HEK293 (cell line): ENCODE measurements at regions not wholly inside any gene's neighbourhood (a gene's known extent, or its start where the extent isn't known, plus 50 kb on each side); places are given as distances from the start of the nearest gene placed in this dataset.

Source experiments
- CTCF ChIA-PET: fragments of 350-600 bp; formaldehyde crosslinking; extraction: SDS; loops from one replicate; lab custom pipeline; 2021; ENCODE audit warnings: antibody characterized with exemption; lab: Yijun Ruan, JAX
- POLR2A ChIA-PET: fragments of 300-600 bp; formaldehyde crosslinking; extraction: SDS; loops from one replicate; lab custom pipeline; 2020; ENCODE audit warnings: antibody characterized with exemption, inconsistent platforms; lab: Yijun Ruan, JAX
- H3K27ac ChIP-seq: fragments of 200-500 bp; sonication (Bioruptor generic); 2 replicates; pipeline ENCODE4 v1.5.1; 2014; ENCODE audit warnings: low read depth, low read length, control low read depth, inconsistent platforms; ENCODE audit errors: extremely low read depth
- H3K36me3 ChIP-seq, 2 experiments: fragments of 200-500 bp in 1 of 2; sonication (Bioruptor generic) in 1 of 2; 1 replicate in 1 of 2; 2 replicates in 1 of 2; pipeline ENCODE4 v1.5.1; 2014 to 2017; ENCODE audit warnings: inconsistent platforms in 2 of 2, low read length in 2 of 2; ENCODE audit not compliant: control insufficient read depth in 2 of 2, insufficient read depth in 1 of 2
- H3K4me1 ChIP-seq: fragments of 200-500 bp; sonication (Bioruptor generic); 2 replicates; pipeline ENCODE4 v1.5.1; 2014; ENCODE audit warnings: mild to moderate bottlenecking, low read length, inconsistent platforms; ENCODE audit not compliant: control insufficient read depth, insufficient read depth
- H3K4me3 ChIP-seq: 2 replicates; pipeline ENCODE4 v1.5.1; 2011; ENCODE audit warnings: low read depth, mild to moderate bottlenecking, control low read depth, low read length, moderate library complexity
- H3K9me3 ChIP-seq: fragments of 200-500 bp; sonication (Bioruptor generic); 2 replicates; pipeline ENCODE4 v1.5.1; 2014; ENCODE audit warnings: low read depth, low read length, inconsistent platforms; ENCODE audit not compliant: control insufficient read depth, insufficient read depth
- HOXD13 ChIP-seq: sonication (generic); formaldehyde crosslinking; IDR thresholded peaks from 2 replicates; pipeline ENCODE4 v1.8.0; 2022; ENCODE audit warnings: missing genetic modification reagents, borderline replicate concordance
- MEIS1 ChIP-seq: sonication (generic); formaldehyde crosslinking; IDR thresholded peaks from 2 replicates; pipeline ENCODE4 v1.8.1; 2022; ENCODE audit warnings: missing genetic modification reagents, mild to moderate bottlenecking, borderline replicate concordance
- PRDM1 ChIP-seq: fragments of 450-650 bp; formaldehyde crosslinking; IDR thresholded peaks from 2 replicates; pipeline ENCODE4; 2016; ENCODE audit warnings: missing biosample characterization, missing genetic modification characterization
- ZFP41 ChIP-seq: fragments of 450-650 bp; formaldehyde crosslinking; IDR thresholded peaks from 2 replicates; pipeline ENCODE4 v1.5.1; 2016; ENCODE audit warnings: missing biosample characterization, missing genetic modification characterization, borderline replicate concordance
- ZFP69B ChIP-seq: fragments of 450-650 bp; formaldehyde crosslinking; IDR thresholded peaks from 2 replicates; pipeline ENCODE4 v1.5.1; 2016; ENCODE audit warnings: missing biosample characterization, missing genetic modification characterization
- ZNF133 ChIP-seq: fragments of 450-650 bp; formaldehyde crosslinking; IDR thresholded peaks from 2 replicates; pipeline ENCODE4 v1.5.1; 2016; ENCODE audit warnings: missing biosample characterization, missing genetic modification characterization
- ZNF140 ChIP-seq: fragments of 450-650 bp; formaldehyde crosslinking; IDR thresholded peaks from 2 replicates; pipeline ENCODE4 v1.5.1; 2016; ENCODE audit warnings: missing biosample characterization, missing genetic modification characterization
- ZNF175 ChIP-seq: fragments of 450-650 bp; formaldehyde crosslinking; IDR thresholded peaks from 2 replicates; pipeline ENCODE4 v1.5.1; 2016; ENCODE audit warnings: missing biosample characterization, missing genetic modification characterization
- ZNF239 ChIP-seq: fragments of 450-650 bp; formaldehyde crosslinking; IDR thresholded peaks from 2 replicates; pipeline ENCODE4 v1.5.1; 2016; ENCODE audit warnings: missing biosample characterization, missing genetic modification characterization
- ZNF404 ChIP-seq: fragments of 450-650 bp; formaldehyde crosslinking; IDR thresholded peaks from 2 replicates; pipeline ENCODE4 v1.5.1; 2017; ENCODE audit warnings: missing biosample characterization, missing genetic modification characterization
- ZNF433 ChIP-seq: fragments of 450-650 bp; formaldehyde crosslinking; IDR thresholded peaks from 2 replicates; pipeline ENCODE4 v1.5.1; 2016; ENCODE audit warnings: missing biosample characterization, missing genetic modification characterization, low read depth
- ZNF561 ChIP-seq: fragments of 450-650 bp; IDR thresholded peaks from 2 replicates; pipeline ENCODE4 v1.5.1; 2018; ENCODE audit warnings: missing biosample characterization, missing genetic modification characterization, borderline replicate concordance
- ZNF626 ChIP-seq: fragments of 450-650 bp; sonication (Bioruptor Pico); formaldehyde crosslinking; IDR thresholded peaks from 2 replicates; pipeline ENCODE4 v1.5.1; 2018; ENCODE audit warnings: missing biosample characterization, missing genetic modification characterization, inconsistent platforms
- ZNF747 ChIP-seq: fragments of 450-650 bp; formaldehyde crosslinking; IDR thresholded peaks from 2 replicates; pipeline ENCODE4 v1.5.1; 2016; ENCODE audit warnings: missing biosample characterization, missing genetic modification characterization
- TF ChIP-seq, protein P1 (sequence below): fragments of 450-650 bp; formaldehyde crosslinking; IDR thresholded peaks from 2 replicates; pipeline ENCODE4 v1.5.1; 2016; ENCODE audit warnings: missing biosample characterization, missing genetic modification characterization, borderline replicate concordance
- TF ChIP-seq, protein P2 (sequence below): fragments of 450-650 bp; formaldehyde crosslinking; IDR thresholded peaks from 2 replicates; pipeline ENCODE4 v1.5.1; 2016; ENCODE audit warnings: missing biosample characterization, missing genetic modification characterization
- TF ChIP-seq, protein P3 (sequence below): fragments of 450-650 bp; formaldehyde crosslinking; IDR thresholded peaks from 2 replicates; pipeline ENCODE4 v1.5.1; 2017; ENCODE audit warnings: missing biosample characterization, mild to moderate bottlenecking, missing genetic modification characterization, moderate library complexity
- TF ChIP-seq, protein P4 (sequence below): fragments of 450-650 bp; formaldehyde crosslinking; IDR thresholded peaks from 2 replicates; pipeline ENCODE4 v1.5.1; 2016; ENCODE audit warnings: missing biosample characterization, missing genetic modification characterization
- TF ChIP-seq, protein P5 (sequence below): fragments of 450-650 bp; formaldehyde crosslinking; IDR thresholded peaks from 2 replicates; pipeline ENCODE4 v1.5.1; 2016; ENCODE audit warnings: missing biosample characterization, missing genetic modification characterization

DNA sequence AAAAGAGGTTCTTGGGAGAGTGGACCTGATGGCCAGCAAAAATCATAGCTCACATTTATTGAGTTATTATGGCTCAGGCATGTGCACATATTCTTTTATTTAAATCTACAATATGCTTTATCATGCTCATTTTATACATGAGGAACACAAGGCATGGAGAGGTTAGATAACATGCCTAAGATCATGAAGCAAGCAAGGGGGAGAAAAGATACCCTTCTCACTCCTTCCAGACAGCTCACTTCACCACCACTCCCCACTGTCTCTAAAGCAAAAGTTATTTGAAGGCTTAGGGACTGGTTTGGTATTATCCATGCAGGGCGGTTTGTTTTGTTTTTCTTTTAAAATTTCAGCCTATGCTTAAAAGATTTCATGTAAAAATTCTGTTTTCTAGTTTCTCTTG, 59.0 kb upstream of the PDE8B start:
- no peak overlapping the region for H3K27ac ChIP-seq
- ChIA-PET POLR2A (no interaction called here), CTCF (interaction anchor here (0.7 to 1.3 kb wide), 4 partner anchors 16 to 244 kb away, joined by 3 to 4 read pairs (median 3); no protein-coding TSS in a partner anchor)
- H3K36me3 ChIP-seq: no peaks in the 10 kb centered on the region
- TF ChIP-seq ZFP69B (tag by site-specific recombination): no peak
- no peak for TF ChIP-seq ZNF747 (tag by site-specific recombination)
- no peak for TF ChIP-seq ZNF133 (tag by site-specific recombination)
- no peak for TF ChIP-seq ZNF140 (tag by site-specific recombination)
- no peak for TF ChIP-seq ZNF239
- no peak for TF ChIP-seq ZNF175 (tag by site-specific recombination)
- TF ChIP-seq, protein P1, sequence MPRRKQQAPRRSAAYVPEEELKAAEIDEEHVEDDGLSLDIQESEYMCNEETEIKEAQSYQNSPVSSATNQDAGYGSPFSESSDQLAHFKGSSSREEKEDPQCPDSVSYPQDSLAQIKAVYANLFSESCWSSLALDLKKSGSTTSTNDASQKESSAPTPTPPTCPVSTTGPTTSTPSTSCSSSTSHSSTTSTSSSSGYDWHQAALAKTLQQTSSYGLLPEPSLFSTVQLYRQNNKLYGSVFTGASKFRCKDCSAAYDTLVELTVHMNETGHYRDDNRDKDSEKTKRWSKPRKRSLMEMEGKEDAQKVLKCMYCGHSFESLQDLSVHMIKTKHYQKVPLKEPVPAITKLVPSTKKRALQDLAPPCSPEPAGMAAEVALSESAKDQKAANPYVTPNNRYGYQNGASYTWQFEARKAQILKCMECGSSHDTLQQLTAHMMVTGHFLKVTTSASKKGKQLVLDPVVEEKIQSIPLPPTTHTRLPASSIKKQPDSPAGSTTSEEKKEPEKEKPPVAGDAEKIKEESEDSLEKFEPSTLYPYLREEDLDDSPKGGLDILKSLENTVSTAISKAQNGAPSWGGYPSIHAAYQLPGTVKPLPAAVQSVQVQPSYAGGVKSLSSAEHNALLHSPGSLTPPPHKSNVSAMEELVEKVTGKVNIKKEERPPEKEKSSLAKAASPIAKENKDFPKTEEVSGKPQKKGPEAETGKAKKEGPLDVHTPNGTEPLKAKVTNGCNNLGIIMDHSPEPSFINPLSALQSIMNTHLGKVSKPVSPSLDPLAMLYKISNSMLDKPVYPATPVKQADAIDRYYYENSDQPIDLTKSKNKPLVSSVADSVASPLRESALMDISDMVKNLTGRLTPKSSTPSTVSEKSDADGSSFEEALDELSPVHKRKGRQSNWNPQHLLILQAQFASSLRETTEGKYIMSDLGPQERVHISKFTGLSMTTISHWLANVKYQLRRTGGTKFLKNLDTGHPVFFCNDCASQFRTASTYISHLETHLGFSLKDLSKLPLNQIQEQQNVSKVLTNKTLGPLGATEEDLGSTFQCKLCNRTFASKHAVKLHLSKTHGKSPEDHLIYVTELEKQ (tag by site-specific recombination): no peak
- TF ChIP-seq, protein P2, sequence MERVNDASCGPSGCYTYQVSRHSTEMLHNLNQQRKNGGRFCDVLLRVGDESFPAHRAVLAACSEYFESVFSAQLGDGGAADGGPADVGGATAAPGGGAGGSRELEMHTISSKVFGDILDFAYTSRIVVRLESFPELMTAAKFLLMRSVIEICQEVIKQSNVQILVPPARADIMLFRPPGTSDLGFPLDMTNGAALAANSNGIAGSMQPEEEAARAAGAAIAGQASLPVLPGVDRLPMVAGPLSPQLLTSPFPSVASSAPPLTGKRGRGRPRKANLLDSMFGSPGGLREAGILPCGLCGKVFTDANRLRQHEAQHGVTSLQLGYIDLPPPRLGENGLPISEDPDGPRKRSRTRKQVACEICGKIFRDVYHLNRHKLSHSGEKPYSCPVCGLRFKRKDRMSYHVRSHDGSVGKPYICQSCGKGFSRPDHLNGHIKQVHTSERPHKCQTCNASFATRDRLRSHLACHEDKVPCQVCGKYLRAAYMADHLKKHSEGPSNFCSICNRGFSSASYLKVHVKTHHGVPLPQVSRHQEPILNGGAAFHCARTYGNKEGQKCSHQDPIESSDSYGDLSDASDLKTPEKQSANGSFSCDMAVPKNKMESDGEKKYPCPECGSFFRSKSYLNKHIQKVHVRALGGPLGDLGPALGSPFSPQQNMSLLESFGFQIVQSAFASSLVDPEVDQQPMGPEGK: no peak
- TF ChIP-seq ZNF433 (tag by site-specific recombination): no peak
- TF ChIP-seq, protein P3, sequence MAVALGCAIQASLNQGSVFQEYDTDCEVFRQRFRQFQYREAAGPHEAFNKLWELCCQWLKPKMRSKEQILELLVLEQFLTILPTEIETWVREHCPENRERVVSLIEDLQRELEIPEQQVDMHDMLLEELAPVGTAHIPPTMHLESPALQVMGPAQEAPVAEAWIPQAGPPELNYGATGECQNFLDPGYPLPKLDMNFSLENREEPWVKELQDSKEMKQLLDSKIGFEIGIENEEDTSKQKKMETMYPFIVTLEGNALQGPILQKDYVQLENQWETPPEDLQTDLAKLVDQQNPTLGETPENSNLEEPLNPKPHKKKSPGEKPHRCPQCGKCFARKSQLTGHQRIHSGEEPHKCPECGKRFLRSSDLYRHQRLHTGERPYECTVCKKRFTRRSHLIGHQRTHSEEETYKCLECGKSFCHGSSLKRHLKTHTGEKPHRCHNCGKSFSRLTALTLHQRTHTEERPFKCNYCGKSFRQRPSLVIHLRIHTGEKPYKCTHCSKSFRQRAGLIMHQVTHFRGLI: no peak
- no peak for TF ChIP-seq MEIS1
- TF ChIP-seq HOXD13 (CRISPR knock-in tag): no peak
- TF ChIP-seq ZNF561 (tag by site-specific recombination): no peak
- no peak for TF ChIP-seq ZNF404 (tag by site-specific recombination)
- no peak for TF ChIP-seq ZFP41 (tag by site-specific recombination)
- TF ChIP-seq, protein P4, sequence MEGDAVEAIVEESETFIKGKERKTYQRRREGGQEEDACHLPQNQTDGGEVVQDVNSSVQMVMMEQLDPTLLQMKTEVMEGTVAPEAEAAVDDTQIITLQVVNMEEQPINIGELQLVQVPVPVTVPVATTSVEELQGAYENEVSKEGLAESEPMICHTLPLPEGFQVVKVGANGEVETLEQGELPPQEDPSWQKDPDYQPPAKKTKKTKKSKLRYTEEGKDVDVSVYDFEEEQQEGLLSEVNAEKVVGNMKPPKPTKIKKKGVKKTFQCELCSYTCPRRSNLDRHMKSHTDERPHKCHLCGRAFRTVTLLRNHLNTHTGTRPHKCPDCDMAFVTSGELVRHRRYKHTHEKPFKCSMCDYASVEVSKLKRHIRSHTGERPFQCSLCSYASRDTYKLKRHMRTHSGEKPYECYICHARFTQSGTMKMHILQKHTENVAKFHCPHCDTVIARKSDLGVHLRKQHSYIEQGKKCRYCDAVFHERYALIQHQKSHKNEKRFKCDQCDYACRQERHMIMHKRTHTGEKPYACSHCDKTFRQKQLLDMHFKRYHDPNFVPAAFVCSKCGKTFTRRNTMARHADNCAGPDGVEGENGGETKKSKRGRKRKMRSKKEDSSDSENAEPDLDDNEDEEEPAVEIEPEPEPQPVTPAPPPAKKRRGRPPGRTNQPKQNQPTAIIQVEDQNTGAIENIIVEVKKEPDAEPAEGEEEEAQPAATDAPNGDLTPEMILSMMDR (tag by site-specific recombination): no peak
- TF ChIP-seq, protein P5, sequence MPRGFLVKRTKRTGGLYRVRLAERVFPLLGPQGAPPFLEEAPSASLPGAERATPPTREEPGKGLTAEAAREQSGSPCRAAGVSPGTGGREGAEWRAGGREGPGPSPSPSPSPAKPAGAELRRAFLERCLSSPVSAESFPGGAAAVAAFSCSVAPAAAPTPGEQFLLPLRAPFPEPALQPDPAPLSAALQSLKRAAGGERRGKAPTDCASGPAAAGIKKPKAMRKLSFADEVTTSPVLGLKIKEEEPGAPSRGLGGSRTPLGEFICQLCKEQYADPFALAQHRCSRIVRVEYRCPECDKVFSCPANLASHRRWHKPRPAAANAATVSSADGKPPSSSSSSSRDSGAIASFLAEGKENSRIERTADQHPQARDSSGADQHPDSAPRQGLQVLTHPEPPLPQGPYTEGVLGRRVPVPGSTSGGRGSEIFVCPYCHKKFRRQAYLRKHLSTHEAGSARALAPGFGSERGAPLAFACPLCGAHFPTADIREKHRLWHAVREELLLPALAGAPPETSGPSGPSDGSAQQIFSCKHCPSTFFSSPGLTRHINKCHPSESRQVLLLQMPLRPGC: no peak
- TF ChIP-seq PRDM1: no peak
- no peak for TF ChIP-seq ZNF626 (tag by site-specific recombination)
- H3K9me3 ChIP-seq: no peaks in the 10 kb centered on the region
- H3K4me3 ChIP-seq: no peak overlapping the region
- no peaks in the 10 kb centered on the region for H3K4me1 ChIP-seq
